Stimulated activated CD8-positive, alpha-beta memory T cell treated with anti-CD3 and anti-CD28 coated beads, Interleukin-12 subunit alpha, Interleukin-12 subunit beta, amount 100 ng/mL, for 4 hours (primary cell): ENCODE measurements at regions not wholly inside any gene's neighbourhood (a gene's known extent, or its start where the extent isn't known, plus 50 kb on each side); places are given as distances from the start of the nearest gene placed in this dataset.
"Not testable (repeated sequence)": the region's sequence is repeated elsewhere in the genome, so short reads cannot be mapped to it uniquely, and the experiment has no call there.

Source experiments
- DNase-seq: peaks from one replicate; pipeline ENCODE4 v3.0.0-alpha.2; 2020; ENCODE audit warnings: low read depth

DNA sequence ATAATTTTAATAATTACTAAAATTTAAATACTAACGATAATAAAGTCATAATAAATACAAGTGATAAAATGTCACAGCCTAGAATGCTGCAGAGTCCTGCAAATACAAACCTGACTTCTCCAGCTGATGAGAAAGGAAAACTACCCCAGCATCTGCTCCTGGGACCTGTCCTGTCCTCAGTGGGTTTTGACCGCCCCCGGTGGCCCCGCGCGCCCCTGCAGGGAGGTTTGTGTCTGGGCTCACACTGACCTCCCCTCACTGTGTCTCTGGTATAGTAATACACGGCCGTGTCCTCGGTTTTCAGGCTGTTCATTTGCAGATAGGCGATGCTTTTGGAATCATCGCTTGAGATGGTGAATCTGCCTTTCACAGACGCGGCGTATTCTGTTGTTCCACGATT lies 1139.4 kb downstream of the TMEM121 start:
- DNase-seq: no peak

- no peak for DNase-seq
Observed at GRCh38 chr14:106666341-106666740, 1140.0 kb downstream of the TMEM121 start.

- no peak for DNase-seq
Observed at GRCh38 chr14:106670011-106670410, 1143.6 kb downstream of the TMEM121 start.

GRCh38 chr14:106674093-106674492 lies 1147.7 kb downstream of the TMEM121 start:
- DNase-seq: not testable (repeated sequence)

GRCh38 chr14:106674509-106675125 lies 1148.2 kb downstream of the TMEM121 start:
- not testable (repeated sequence) for DNase-seq

- DNase-seq: not testable (repeated sequence)
Observed at GRCh38 chr14:106675716-106676115, 1149.3 kb downstream of the TMEM121 start.

DNA sequence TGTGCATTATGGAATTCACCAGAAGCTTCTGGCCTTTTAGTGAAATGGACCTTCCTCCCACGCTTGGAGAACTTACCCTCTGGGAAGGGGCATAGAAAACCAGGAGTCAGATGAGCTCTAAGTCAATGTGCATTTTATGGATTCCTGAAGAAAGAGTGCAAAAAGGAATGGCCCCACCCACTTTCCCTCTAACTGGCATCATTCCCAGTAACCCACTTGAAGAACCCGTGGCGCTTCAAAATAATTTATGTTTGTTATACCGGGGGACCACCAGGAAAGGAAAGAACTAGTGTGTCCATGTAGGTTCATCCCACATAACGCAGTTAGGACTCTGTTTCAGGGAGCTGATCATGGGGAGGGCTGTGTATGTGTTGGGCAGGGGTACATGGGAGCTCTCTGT lies 1153.4 kb downstream of the TMEM121 start:
- no peak for DNase-seq

GRCh38 chr14:106681161-106681560 lies 1154.8 kb downstream of the TMEM121 start:
- DNase-seq: no peak

DNA sequence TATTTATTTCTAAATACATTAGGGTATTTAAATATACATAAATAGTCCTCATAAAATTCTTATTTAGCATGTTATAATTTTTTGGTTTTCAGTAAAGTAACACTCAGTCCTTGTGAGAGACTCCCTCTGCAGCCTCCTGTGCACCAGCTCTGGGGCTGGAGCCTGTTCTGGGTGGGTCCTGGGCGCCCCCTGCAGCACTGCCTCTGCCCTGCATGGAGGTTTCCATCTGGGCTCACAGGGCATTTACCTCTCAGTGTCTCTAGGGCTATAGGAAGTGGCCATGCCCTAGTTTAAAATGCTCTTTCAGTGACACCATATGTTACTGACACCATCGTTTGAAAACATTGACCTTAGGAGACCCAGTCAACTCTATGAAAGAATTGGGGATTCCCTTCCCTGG lies 1155.2 kb downstream of the TMEM121 start:
- DNase-seq: no peak

DNA sequence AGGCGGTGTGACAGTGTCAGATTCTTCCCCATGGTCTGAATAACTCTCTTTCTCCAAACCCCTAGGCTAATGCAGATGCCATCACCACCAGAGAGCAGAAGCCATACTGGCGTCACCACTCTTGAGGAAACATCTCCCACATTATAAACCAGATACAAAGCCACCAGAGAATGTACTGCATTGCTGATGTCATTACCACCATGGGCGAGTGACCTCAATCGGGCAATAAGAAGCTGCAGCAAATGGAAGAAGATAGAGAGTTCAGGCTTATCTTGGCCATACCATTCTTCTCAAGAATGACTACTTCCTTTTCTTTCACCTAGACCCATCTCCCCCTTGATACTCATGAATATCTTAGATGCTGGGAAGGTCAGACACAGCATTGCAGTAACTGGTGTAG lies 1157.2 kb downstream of the TMEM121 start:
- DNase-seq: no peak

GRCh38 chr14:106686533-106686932 lies 1160.2 kb downstream of the TMEM121 start:
- no peak for DNase-seq

DNA sequence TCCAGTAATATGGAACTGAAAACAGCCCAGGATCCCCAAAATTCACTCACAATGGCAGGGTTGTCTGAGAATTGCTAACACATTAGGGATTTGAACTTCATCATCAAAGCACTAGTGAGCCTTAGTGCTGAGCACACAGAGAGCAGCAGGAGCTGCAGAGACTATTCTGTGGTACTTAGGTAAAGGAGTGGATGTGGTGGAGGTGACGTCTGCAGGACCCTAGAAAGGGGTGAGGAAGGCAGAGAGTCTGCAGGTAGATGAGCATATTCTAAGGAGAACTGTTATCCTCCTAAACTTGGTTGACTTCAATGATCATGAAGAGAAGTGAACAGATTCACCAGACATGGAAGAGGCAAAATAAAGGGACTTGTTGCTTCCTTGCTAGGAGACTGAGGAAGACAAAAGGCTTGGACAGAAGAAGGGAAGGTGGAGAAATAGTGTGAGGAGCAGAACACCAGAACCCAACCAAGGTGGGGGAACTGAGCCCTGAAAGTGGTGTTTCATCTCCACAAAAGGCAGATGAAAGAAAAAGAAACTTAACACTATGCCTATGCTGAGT lies 1164.0 kb downstream of the TMEM121 start:
- no peak for DNase-seq

GRCh38 chr14:106691601-106692291 lies 1165.4 kb downstream of the TMEM121 start:
- DNase-seq: no peak

DNA sequence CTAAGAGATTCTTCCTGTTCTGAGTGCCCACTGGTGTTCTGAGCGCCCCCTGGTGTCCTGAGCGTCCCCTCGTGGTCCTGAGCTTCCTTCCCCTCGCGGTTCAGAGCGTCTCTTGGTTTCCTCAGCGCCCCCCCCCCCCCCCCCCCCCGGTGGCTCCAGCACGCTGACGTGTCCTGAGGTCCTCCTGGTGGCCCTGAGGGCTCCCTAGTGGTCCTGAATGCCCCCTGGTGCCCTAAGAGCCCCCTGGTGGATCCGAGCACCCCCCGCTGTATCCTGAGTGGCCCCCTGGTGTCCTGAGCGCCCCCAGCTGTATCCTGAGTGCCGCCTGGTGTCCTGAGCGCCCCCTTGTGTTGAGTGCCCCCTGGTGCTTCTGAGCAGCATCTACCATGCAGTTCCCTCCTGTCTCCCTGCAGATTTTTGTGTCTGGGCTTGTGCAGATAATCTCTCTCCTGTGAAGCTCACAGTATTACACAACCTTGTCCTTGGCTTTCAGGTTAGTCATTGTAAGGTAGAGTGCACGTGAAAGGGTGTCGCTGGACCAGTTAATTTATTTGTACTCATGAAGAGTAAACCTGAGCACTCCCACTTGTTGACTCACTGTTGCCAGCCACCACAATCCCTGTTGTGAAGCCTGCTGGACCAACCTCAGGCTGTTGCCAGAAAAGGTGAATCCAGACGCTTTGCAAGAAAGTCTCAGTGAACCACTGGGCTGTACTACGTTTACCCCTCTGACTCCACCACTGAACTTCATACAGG lies 1168.4 kb downstream of the TMEM121 start:
- peak; percentile 23 for DNase-seq

DNA sequence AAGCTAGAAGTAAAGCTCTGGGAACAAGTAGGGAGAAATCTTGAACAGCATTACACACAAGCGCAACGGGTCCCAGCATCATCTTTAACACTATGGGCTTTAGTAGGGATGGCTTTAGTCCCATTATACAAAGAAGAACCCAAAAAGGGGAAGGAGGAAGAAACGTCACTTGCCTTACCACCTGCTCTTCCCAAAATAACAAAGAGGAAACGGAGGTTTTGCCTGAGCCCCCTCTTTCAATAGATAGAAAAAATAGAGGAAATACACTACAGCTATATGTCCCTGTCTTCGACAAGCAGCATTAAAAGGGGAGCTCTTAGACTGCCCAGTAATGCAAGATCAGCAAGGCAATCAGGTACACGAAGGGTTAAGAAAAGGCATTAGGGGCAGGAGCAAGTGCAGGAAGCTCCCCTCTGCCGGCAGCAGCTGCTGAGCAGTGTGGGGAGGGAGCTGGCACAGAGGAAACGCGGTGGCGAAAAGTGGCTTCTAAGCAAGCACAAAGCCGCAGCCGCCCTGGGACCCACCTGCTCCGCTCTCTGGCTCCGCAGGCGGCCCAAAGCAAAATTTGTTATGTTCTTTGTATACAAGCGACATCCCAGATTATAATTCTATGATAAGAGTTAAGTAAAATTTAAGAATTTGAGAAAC lies 1172.4 kb downstream of the TMEM121 start:
- DNase-seq: not testable (repeated sequence)

DNA sequence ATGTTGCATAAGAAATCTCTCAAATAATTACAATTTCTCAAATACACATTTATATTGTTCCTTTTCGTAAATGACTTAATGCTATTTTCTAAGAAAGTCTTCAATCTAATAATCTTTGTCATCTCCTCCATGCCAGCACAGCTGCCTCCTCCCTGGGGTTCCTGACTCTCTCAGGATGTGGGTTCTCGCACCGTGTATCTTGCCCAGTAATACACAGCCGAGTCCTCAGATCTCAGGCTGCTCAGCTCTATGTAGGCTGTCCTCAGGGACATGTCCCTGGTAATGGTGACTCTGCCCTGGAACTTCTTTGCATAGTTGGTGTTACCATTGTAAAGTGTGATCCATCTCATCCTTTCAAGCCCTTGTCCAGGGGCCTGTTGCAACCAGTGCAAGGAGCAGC lies 1177.3 kb downstream of the TMEM121 start:
- DNase-seq: not testable (repeated sequence)

DNA sequence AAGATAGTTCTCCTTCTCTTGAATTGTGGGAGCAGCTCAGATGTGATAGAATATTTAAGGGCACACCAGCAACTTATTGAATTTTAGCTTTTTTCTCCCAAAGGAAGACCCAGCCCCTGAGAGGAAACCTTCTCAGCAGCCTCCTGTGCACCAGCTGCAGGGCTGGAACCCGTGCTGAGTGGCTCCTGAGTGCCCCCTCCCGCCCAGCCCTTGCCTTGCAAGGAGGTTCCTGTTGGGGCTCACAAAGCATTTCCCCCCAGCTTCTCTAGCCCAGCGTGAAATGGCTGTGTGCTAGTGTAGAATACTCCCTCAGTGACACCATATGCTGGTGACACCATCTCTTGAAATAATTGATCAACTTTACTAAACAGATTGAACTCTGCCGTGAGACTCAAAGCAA lies 1180.1 kb downstream of the TMEM121 start:
- DNase-seq: not testable (repeated sequence)

DNA sequence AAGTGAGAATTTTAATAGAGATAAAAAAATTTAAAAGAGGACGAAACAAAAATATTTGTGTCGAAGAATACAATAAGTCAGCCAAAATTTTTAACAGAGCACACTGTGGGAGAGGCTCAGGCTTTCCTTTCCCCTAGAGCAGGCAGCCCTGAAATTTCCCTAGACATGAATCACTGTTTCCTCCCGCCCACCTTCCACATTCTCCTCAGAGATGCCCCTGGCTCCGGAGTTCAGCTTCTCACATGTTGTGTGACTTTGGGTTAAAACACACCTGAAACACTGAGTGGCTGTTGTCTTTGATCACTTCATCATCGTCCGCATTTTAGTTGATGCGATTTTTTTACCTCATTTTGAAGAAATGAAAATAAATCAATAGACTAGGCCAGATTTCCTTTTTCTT lies 1183.8 kb downstream of the TMEM121 start:
- not testable (repeated sequence) for DNase-seq

- DNase-seq: not testable (repeated sequence)
Observed at GRCh38 chr14:106712513-106712912, 1186.1 kb downstream of the TMEM121 start.

GRCh38 chr14:106714446-106715428 lies 1188.4 kb downstream of the TMEM121 start:
- DNase-seq: not testable (repeated sequence)

- not testable (repeated sequence) for DNase-seq
Observed at GRCh38 chr14:106717544-106717943, 1191.2 kb downstream of the TMEM121 start.
